Aorta (tissue), 5 donors: ENCODE measurements at regions not wholly inside any gene's neighbourhood (a gene's known extent, or its start where the extent isn't known, plus 50 kb on each side); places are given as distances from the start of the nearest gene placed in this dataset.

Source experiments
- ATAC-seq: fragments of 200-7000 bp; cut with Tn5 transposase; one replicate; pipeline ENCODE4 v1.9.1; 2022; ENCODE audit warnings: moderate library complexity; ENCODE audit not compliant: low FRiP score
- DNase-seq, 2 donors: peaks; one replicate each; pipeline ENCODE4 v3.0.0-alpha.2; 2020
- H3K27ac ChIP-seq, 2 donors: one replicate each; pipeline ENCODE4 v1.5.1; 2013; ENCODE audit warnings: low read length in 2 of 2, mild to moderate bottlenecking in 2 of 2, moderate library complexity in 2 of 2, control low read depth in 1 of 2, inconsistent platforms in 1 of 2, low read depth in 1 of 2
- H3K27me3 ChIP-seq, 2 donors: one replicate each; pipeline ENCODE4 v1.6.1; 2013; ENCODE audit warnings: control low read depth in 1 of 2, low read length in 1 of 2, mild to moderate bottlenecking in 1 of 2, moderate library complexity in 1 of 2; ENCODE audit not compliant: insufficient read depth in 2 of 2, control insufficient read depth in 1 of 2
- H3K36me3 ChIP-seq, 2 donors: one replicate each; pipeline ENCODE4 v1.6.1; 2013; ENCODE audit warnings: control low read depth in 1 of 2, low read length in 1 of 2, mild to moderate bottlenecking in 1 of 2; ENCODE audit not compliant: insufficient read depth in 2 of 2, control insufficient read depth in 1 of 2
- H3K4me1 ChIP-seq, 2 donors: one replicate each; pipeline ENCODE4 v1.6.1; 2013; ENCODE audit warnings: low read length in 2 of 2, control low read depth in 1 of 2, mild to moderate bottlenecking in 1 of 2, moderate library complexity in 1 of 2; ENCODE audit not compliant: insufficient read depth in 2 of 2, control insufficient read depth in 1 of 2
- H3K4me3 ChIP-seq, 2 donors: one replicate each; pipeline ENCODE4 v1.5.1; 2013; ENCODE audit warnings: low read length in 2 of 2, control low read depth in 1 of 2, mild to moderate bottlenecking in 1 of 2
- H3K9me3 ChIP-seq: one replicate; pipeline ENCODE4 v1.6.1; 2013; ENCODE audit warnings: mild to moderate bottlenecking, low read length; ENCODE audit not compliant: control insufficient read depth
- WGBS, 2 donors: extraction: QIAGEN DNeasy Blood & Tissue Kit; methylation state at CpG; one replicate each; pipeline ENCODE4 v1.1.7; 2013; 5-methylcytosine and 5-hydroxymethylcytosine counted together
- intact Hi-C, 2 donors: fragments of 100-400 bp; cut with DNase I; formaldehyde crosslinking; loops; one replicate each; pipeline versions ENCODE4 v1.14.2 to v1.15.0; 2022
- donor health status: healthy with polysubstance abuse.
- donor health status: Bipolar disorder and iron deficiency.
- donor health status: DM: no; HTN: no; CAD: no.
- donor health status: DM: no; HTN: no; CAD: no.
- donor health status: DM: yes; HTN: yes; CAD: no.

- H3K9me3 ChIP-seq: no peaks in the 10 kb centered on the region
- intact Hi-C loops: no loop called here
- H3K36me3 ChIP-seq: no peaks in the 10 kb centered on the region
- no peaks in the 10 kb centered on the region for H3K27me3 ChIP-seq
- DNase-seq (no peak), ATAC-seq (no peak)
- WGBS, 2 donors: 57 to 62% methylated on average over 1 of the region's 1 CpG
- no peaks in the 10 kb centered on the region for H3K4me1 ChIP-seq
- H3K27ac ChIP-seq: no peak overlapping the region
- no peak overlapping the region for H3K4me3 ChIP-seq
Observed at GRCh38 chr13:84847107-84847506, 952.1 kb downstream of the SLITRK6 start.

GRCh38 chr13:84845907-84846619 is 953.2 kb downstream of the SLITRK6 start:
- DNase-seq (no peak), ATAC-seq (no peak)
- Histone ChIP-seq H3K4me3 (no peak overlapping the region), H3K9me3 (no peaks in the 10 kb centered on the region), H3K27me3 (no peaks in the 10 kb centered on the region), H3K4me1 (no peaks in the 10 kb centered on the region), H3K27ac (no peak overlapping the region), H3K36me3 (no peaks in the 10 kb centered on the region)
- 54 to 55% methylated on average over 4 of the region's 4 CpGs for WGBS, 2 donors
- intact Hi-C loops: no loop called here

DNA sequence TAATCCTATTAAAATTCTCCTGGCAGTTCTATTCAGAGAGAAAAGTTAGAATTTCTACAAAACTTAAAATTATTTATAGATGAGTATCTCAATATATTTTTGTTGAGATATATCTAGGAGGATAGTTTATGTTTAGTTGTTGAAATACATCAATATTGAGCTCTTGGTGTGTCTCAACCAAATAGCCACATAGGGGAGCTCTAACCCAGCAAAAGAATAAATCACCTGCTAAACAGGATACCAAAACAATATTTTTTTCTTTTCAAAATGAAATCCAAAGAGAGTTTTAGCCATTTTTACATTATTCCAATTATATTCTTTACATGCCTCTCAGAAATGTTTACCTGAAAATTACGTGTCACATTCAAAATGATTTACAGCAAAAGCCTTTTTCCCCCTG is 954.7 kb downstream of the SLITRK6 start:
- H3K4me3 ChIP-seq: no peak overlapping the region
- WGBS, 2 donors: 36 to 42% methylated on average over 1 of the region's 1 CpG
- no peaks in the 10 kb centered on the region for H3K36me3 ChIP-seq
- H3K27ac ChIP-seq: no peak overlapping the region
- ATAC-seq: no peak
- H3K9me3 ChIP-seq: no peaks in the 10 kb centered on the region
- H3K4me1 ChIP-seq: no peaks in the 10 kb centered on the region
- DNase-seq: no peak
- H3K27me3 ChIP-seq: no peaks in the 10 kb centered on the region
- intact Hi-C loops: no loop called here

DNA sequence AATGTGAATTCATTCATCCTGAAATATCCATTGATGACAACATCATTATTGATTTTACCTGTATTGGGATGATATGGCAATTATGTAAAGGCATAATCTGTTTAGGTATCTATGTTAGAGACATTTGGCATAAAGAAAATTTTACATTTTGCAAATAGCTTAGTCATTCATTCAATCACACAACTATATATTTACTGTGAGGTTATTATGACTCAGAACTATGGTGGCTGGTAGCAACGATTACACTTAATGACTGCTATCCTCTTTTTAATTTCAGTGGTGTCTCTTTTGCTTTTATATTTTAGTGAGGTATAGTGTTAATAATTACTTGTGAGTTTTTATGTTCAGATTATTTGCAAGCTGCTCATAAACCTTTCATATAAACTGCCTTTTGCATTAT is 955.9 kb downstream of the SLITRK6 start:
- DNase-seq: no peak
- Histone ChIP-seq H3K27ac (no peak overlapping the region), H3K27me3 (no peaks in the 10 kb centered on the region), H3K36me3 (no peaks in the 10 kb centered on the region), H3K9me3 (no peaks in the 10 kb centered on the region), H3K4me3 (no peak overlapping the region), H3K4me1 (no peaks in the 10 kb centered on the region)
- intact Hi-C loops: no loop called here
- ATAC-seq: no peak
- 77 to 87% methylated on average over 1 of the region's 1 CpG for WGBS, 2 donors

GRCh38 chr13:84834201-84834600 is 951.9 kb upstream of the SLITRK1 start:
- ATAC-seq: no peak
- no peaks in the 10 kb centered on the region for H3K36me3 ChIP-seq
- H3K4me1 ChIP-seq: no peaks in the 10 kb centered on the region
- no peaks in the 10 kb centered on the region for H3K27me3 ChIP-seq
- intact Hi-C loops: no loop called here
- H3K9me3 ChIP-seq: peaks cover 3% of the 10 kb centered on the region
- H3K27ac ChIP-seq: no peak overlapping the region
- WGBS, 2 donors: 71 to 79% methylated on average over 2 of the region's 2 CpGs
- no peak for DNase-seq
- no peak overlapping the region for H3K4me3 ChIP-seq

DNA sequence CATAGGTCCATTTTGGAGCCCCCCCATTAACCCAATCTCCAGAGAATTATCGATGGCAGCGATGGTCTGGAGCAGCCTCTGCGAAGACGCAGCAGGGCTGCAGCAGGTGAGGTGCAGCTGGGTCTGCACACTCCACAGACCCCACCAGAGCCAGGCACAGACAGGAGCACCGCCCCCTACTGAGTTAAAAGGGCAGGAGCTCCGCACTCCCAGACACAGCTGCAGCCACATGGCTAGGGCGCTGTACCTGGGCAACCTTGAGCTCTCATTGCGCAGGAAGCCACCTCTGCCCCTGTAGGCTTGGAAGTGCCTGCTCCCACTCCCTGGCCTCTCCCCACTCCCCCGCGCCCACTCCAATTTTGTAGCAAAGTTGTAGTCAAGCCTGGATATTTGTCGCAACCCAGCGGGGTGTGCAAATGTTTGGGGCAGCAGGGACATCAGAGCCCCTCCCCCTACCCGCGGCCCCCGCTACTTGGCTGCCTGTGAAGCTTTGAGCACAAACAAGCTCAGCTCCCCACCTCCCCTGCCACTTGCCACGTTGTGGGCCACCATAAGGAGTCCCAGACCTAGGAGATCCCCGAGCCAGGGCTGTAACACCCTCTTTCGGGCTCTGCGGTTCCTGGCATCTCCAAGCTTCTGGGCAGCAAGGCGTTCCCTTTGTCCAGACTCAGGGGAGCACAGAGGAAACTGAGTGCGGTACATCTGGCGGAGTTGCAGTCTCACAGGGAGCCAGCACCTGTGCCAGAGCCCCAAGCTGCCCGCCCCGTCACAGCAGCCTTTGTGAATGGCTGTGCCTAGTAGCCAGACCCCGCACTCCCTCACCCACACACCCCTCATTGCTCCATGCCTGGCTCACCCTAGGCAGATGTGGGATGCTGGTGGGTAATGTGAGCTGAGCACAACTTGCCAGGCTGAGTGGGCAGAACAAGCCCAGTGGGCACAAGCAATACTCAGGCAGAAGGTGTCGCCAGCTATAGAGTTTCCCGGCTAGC is 949.7 kb upstream of the SLITRK1 start:
- Histone ChIP-seq H3K4me3 (no peak overlapping the region), H3K4me1 (no peaks in the 10 kb centered on the region), H3K9me3 (peaks cover 3% of the 10 kb centered on the region), H3K27ac (no peak overlapping the region), H3K36me3 (no peaks in the 10 kb centered on the region), H3K27me3 (no peaks in the 10 kb centered on the region)
- ATAC-seq (peak; percentile 46), DNase-seq (peak in 1 of 2 donors; percentile 57)
- intact Hi-C loops: no loop called here
- WGBS, 2 donors: 88 to 92% methylated on average over 27 of the region's 27 CpGs

GRCh38 chr13:84823528-84823927 is 941.3 kb upstream of the SLITRK1 start:
- no peaks in the 10 kb centered on the region for H3K4me1 ChIP-seq
- no peak overlapping the region for H3K4me3 ChIP-seq
- 41 to 50% methylated on average over 1 of the region's 1 CpG for WGBS, 2 donors
- intact Hi-C loops: no loop called here
- no peak for ATAC-seq
- peaks cover 2% of the 10 kb centered on the region for H3K9me3 ChIP-seq
- DNase-seq: no peak
- H3K36me3 ChIP-seq: no peaks in the 10 kb centered on the region
- H3K27ac ChIP-seq: no peak overlapping the region
- no peaks in the 10 kb centered on the region for H3K27me3 ChIP-seq

GRCh38 chr13:84821261-84821660 is 939.0 kb upstream of the SLITRK1 start:
- intact Hi-C loops: no loop called here
- ATAC-seq (no peak), DNase-seq (no peak)
- 49 to 69% methylated on average over 3 of the region's 3 CpGs for WGBS, 2 donors
- Histone ChIP-seq H3K9me3 (peaks cover 2% of the 10 kb centered on the region), H3K27ac (no peak overlapping the region), H3K27me3 (no peaks in the 10 kb centered on the region), H3K36me3 (no peaks in the 10 kb centered on the region), H3K4me1 (no peaks in the 10 kb centered on the region), H3K4me3 (no peak overlapping the region)
